DOHH2 (cell line): ENCODE measurements at regions not wholly inside any gene's neighbourhood (a gene's known extent, or its start where the extent isn't known, plus 50 kb on each side); places are given as distances from the start of the nearest gene placed in this dataset.

Experiments
- EZH2phosphoT487 ChIP-seq: fragments of 200-600 bp; sonication (generic); IDR thresholded peaks from 2 replicates; pipeline ENCODE4 v1.6.1; 2017; ENCODE audit warnings: borderline replicate concordance, mild to moderate bottlenecking, antibody characterized with exemption, low read length, moderate library complexity, mixed read lengths
- TF ChIP-seq, protein P1 (sequence below): fragments of 200-600 bp; sonication (generic); IDR thresholded peaks from one replicate; pipeline ENCODE4 v1.5.1; 2014; ENCODE audit warnings: antibody characterized with exemption, mild to moderate bottlenecking, low read depth, low read length; ENCODE audit not compliant: poor library complexity, severe bottlenecking

DNA sequence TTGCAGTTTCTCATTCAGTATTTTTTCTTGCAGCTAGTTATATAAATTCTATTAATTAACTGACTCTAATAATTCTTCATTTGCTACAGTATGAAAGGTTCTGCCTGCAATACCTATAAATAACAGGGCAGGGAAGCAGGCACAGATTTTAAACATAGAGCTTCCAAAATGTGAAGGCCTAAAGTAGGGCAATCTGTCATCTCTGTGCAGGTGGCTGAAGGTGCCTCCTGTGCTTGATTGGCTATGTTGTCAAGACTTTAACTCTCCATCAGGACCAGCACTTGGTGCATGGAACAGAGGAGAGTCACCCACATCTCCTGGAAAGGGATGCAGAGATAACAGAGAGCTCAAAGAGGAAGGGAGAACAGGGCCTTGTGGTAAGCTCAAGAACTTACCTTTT is 75.2 kb upstream of the TSPAN5 start:
- TF ChIP-seq, protein P1, sequence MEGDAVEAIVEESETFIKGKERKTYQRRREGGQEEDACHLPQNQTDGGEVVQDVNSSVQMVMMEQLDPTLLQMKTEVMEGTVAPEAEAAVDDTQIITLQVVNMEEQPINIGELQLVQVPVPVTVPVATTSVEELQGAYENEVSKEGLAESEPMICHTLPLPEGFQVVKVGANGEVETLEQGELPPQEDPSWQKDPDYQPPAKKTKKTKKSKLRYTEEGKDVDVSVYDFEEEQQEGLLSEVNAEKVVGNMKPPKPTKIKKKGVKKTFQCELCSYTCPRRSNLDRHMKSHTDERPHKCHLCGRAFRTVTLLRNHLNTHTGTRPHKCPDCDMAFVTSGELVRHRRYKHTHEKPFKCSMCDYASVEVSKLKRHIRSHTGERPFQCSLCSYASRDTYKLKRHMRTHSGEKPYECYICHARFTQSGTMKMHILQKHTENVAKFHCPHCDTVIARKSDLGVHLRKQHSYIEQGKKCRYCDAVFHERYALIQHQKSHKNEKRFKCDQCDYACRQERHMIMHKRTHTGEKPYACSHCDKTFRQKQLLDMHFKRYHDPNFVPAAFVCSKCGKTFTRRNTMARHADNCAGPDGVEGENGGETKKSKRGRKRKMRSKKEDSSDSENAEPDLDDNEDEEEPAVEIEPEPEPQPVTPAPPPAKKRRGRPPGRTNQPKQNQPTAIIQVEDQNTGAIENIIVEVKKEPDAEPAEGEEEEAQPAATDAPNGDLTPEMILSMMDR: no peak
- TF ChIP-seq EZH2phosphoT487: no peak
